ENCODE measurements at regions not wholly inside any gene's neighbourhood (a gene's known extent, or its start where the extent isn't known, plus 50 kb on each side); places are given as distances from the start of the nearest gene placed in this dataset.

DNA sequence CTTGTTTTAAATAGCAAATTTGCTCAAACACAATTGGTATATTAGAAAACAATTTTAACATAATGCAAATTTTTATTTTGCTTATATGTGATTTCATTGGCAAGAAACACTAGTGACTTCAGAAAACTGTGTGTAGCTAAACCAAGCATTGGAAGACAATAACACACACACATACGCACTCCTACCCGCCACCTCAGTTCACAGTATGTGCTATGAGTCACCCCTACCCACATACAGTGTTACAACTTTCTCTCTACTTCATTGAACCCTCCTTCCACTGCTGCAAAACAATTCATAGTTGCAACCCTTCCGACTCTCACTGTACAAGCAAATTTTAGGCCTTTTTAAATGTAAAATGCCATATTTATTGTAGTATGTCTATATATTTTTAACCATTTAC is 119.9 kb upstream of the THSD7A start:
- peaks cover 7% of the 10 kb centered on the region; the same call in 1 of the 2 replicates for H3K9me2 ChIP-seq (ENCODE audit: insufficient read depth)
- ATAC-seq (no peak), DNase-seq (ENCODE audit: low spot score) (no peak)
- H3K27ac ChIP-seq (ENCODE audit: low read depth): no peak overlapping the region
- peaks cover 4% of the 10 kb centered on the region for H3K9me3 Mint-ChIP-seq
- H3K4me3 Mint-ChIP-seq: no peak overlapping the region
- no peaks in the 10 kb centered on the region for H3K27me3 Mint-ChIP-seq (ENCODE audit: insufficient read depth, low read depth, poor library complexity)
- H3K27me3 ChIP-seq (ENCODE audit: insufficient read depth): no peaks in the 10 kb centered on the region
- H3K36me3 ChIP-seq (ENCODE audit: insufficient read depth): no peaks in the 10 kb centered on the region
- H3K36me3 Mint-ChIP-seq (ENCODE audit: low read depth): peaks cover 10% of the 10 kb centered on the region; the same call in 2 of the 3 replicates
- H3K4me2 ChIP-seq: no peak overlapping the region
- H3K4me1 ChIP-seq (ENCODE audit: insufficient read depth): no peaks in the 10 kb centered on the region
- TF ChIP-seq STAT1 (IDR thresholded peaks at IDR 0.05; ENCODE audit: unreplicated experiment) (no peak), EZH2 (IDR thresholded peaks at IDR 0.05; ENCODE audit: low read depth, unreplicated experiment) (no peak), NANOG (IDR thresholded peaks at IDR 0.05; ENCODE audit: borderline replicate concordance) (no peak), EZH2phosphoT487 (IDR thresholded peaks at IDR 0.05; ENCODE audit: unreplicated experiment) (no peak), ZNF114 (CRISPR knock-in tag; IDR thresholded peaks at IDR 0.05) (no peak), REST (IDR thresholded peaks at IDR 0.05; ENCODE audit: unreplicated experiment) (no peak), CREB1 (CRISPR knock-in tag; IDR thresholded peaks at IDR 0.05; ENCODE audit: low read depth) (no peak), POLR2AphosphoS5 (IDR thresholded peaks at IDR 0.05; ENCODE audit: low read depth) (no peak)
- TF ChIP-seq, protein P1, sequence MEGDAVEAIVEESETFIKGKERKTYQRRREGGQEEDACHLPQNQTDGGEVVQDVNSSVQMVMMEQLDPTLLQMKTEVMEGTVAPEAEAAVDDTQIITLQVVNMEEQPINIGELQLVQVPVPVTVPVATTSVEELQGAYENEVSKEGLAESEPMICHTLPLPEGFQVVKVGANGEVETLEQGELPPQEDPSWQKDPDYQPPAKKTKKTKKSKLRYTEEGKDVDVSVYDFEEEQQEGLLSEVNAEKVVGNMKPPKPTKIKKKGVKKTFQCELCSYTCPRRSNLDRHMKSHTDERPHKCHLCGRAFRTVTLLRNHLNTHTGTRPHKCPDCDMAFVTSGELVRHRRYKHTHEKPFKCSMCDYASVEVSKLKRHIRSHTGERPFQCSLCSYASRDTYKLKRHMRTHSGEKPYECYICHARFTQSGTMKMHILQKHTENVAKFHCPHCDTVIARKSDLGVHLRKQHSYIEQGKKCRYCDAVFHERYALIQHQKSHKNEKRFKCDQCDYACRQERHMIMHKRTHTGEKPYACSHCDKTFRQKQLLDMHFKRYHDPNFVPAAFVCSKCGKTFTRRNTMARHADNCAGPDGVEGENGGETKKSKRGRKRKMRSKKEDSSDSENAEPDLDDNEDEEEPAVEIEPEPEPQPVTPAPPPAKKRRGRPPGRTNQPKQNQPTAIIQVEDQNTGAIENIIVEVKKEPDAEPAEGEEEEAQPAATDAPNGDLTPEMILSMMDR (conservative IDR thresholded peaks at IDR 0.05; ENCODE audit: low read depth in 2 of 2): no peak
- no peak overlapping the region for H3K4me3 ChIP-seq
- no peaks in the 10 kb centered on the region for H4K20me1 ChIP-seq (replicated peaks; ENCODE audit: insufficient read depth)
- no peak overlapping the region for H3K27ac Mint-ChIP-seq
- no peaks in the 10 kb centered on the region for H3K79me2 ChIP-seq (replicated peaks; ENCODE audit: insufficient read depth)
- no peaks in the 10 kb centered on the region for H3K4me1 Mint-ChIP-seq
- no peak overlapping the region for H2AFZ ChIP-seq
- H3F3A ChIP-seq (replicated peaks; ENCODE audit: low read depth): no peaks in the 10 kb centered on the region

DNA sequence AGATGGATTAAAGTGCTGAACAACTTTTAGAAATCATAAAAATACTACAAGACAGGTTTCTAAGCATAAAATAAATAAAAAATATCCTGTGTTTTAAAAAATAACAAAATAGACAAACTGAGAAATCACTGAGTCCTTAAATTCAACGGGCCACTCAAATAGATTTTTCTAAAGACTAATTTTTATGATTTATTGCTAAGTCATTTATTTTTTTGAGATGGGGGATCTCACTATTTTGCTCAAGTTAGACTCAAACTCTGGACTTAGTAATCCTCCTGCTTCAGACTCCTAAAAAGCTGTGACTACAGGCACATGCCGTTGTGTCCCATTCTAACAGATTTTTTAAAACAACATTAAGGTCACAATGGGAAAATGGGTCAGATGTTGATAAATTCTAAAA is 121.0 kb upstream of the THSD7A start:
- Mint-ChIP-seq H3K4me1 (0 out of 3 replicates have a peak, but pooled peaks cover 3% of the 10 kb centered on the region), H3K36me3 (ENCODE audit: low read depth) (peaks cover 10% of the 10 kb centered on the region), H3K4me3 (no peak overlapping the region), H3K9me3 (peaks cover 4% of the 10 kb centered on the region; the same call in 2 of the 3 replicates), H3K27ac (no peak overlapping the region), H3K27me3 (ENCODE audit: insufficient read depth, low read depth, poor library complexity) (no peaks in the 10 kb centered on the region)
- H4K20me1 ChIP-seq (replicated peaks; ENCODE audit: insufficient read depth): no peaks in the 10 kb centered on the region
- no peak overlapping the region for H3K27ac ChIP-seq (ENCODE audit: low read depth)
- no peak overlapping the region for H2AFZ ChIP-seq
- H3K36me3 ChIP-seq (ENCODE audit: insufficient read depth): no peaks in the 10 kb centered on the region
- H3F3A ChIP-seq (replicated peaks; ENCODE audit: low read depth): no peaks in the 10 kb centered on the region
- no peak overlapping the region for H3K4me3 ChIP-seq
- peaks cover 7% of the 10 kb centered on the region; the same call in 1 of the 2 replicates for H3K9me2 ChIP-seq (ENCODE audit: insufficient read depth)
- H3K4me2 ChIP-seq: no peak overlapping the region
- ATAC-seq: no peak
- H3K79me2 ChIP-seq (replicated peaks; ENCODE audit: insufficient read depth): no peaks in the 10 kb centered on the region
- no peak for DNase-seq (ENCODE audit: low spot score)
- H3K4me1 ChIP-seq (ENCODE audit: insufficient read depth): 0 out of 2 replicates have a peak, but pooled peaks cover 5% of the 10 kb centered on the region
- no peaks in the 10 kb centered on the region for H3K27me3 ChIP-seq (ENCODE audit: insufficient read depth)
- TF ChIP-seq ZNF331 (CRISPR knock-in tag; IDR thresholded peaks at IDR 0.05; ENCODE audit: low read depth): no peak
- TF ChIP-seq ZNF114 (CRISPR knock-in tag; IDR thresholded peaks at IDR 0.05): no peak
- no peak for TF ChIP-seq NANOG (IDR thresholded peaks at IDR 0.05; ENCODE audit: borderline replicate concordance)
- no peak for TF ChIP-seq CREB1 (CRISPR knock-in tag; IDR thresholded peaks at IDR 0.05; ENCODE audit: low read depth)
- TF ChIP-seq ZNF462 (CRISPR knock-in tag; IDR thresholded peaks at IDR 0.05): no peak
- TF ChIP-seq EZH2 (IDR thresholded peaks at IDR 0.05; ENCODE audit: low read depth, unreplicated experiment): no peak
